NCI-H345 treated with DMSO at 0.1 percent for 48 hours (cell line): ENCODE measurements at regions not wholly inside any gene's neighbourhood (a gene's known extent, or its start where the extent isn't known, plus 50 kb on each side); places are given as distances from the start of the nearest gene placed in this dataset.
A peak's percentile ranks its signal among the peaks of the same experiment; 100 is the strongest.
"Not testable (repeated sequence)": the region's sequence is repeated elsewhere in the genome, so short reads cannot be mapped to it uniquely, and the experiment has no call there.

Experiments used
- DNase-seq: peaks from one replicate; lab custom pipeline; 2025; ENCODE audit not compliant: unreplicated experiment; lab: John Stamatoyannopoulos, UW

- DNase-seq, result no peak
These were observed 50.6 kb upstream of the RNF182 start for GRCh38 chr6:13874191-13874549.

- peak; percentile 2 for DNase-seq
These were observed 51.2 kb upstream of the RNF182 start for GRCh38 chr6:13873288-13874190.

- DNase-seq, result no peak
These were observed 52.1 kb upstream of the RNF182 start for GRCh38 chr6:13872681-13873080.

- not testable (repeated sequence) for DNase-seq
These were observed 52.7 kb upstream of the RNF182 start for GRCh38 chr6:13872006-13872405.

GRCh38 chr6:13870214-13870830, 54.4 kb upstream of the RNF182 start:
- DNase-seq, result no peak

- DNase-seq, result no peak
These were observed 53.9 kb upstream of the MCUR1 start for GRCh38 chr6:13868236-13868635.

- DNase-seq, result no peak
These were observed 51.9 kb upstream of the MCUR1 start for GRCh38 chr6:13866301-13866700.

GRCh38 chr6:13865141-13865540, 50.8 kb upstream of the MCUR1 start:
- no peak for DNase-seq

- not testable (repeated sequence) for DNase-seq
These were observed 50.3 kb upstream of the MCUR1 start for GRCh38 chr6:13864669-13865068.
